ENCODE measurements at regions not wholly inside any gene's neighbourhood (a gene's known extent, or its start where the extent isn't known, plus 50 kb on each side); places are given as distances from the start of the nearest gene placed in this dataset.

DNA sequence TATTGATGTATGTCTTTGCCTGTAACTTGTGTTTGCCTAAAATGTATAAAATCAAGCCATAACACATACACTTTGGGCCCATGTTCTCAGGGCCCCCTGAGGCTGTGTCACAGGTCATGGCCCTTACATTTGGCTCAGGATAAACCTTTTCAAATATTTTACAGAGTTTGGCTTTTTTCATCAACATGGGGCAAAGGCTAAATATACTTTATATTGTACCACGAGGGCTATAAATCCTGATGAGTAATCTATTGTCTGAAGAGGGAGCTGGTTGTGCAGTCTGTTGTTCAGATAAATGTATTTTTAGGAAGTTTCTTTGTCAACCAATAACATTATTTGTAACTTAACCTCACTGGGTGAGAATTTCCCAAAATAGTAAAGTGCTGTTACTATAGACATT, 404.6 kb upstream of the DDI1 start:
- TF ChIP-seq POLR2A (IDR thresholded peaks at IDR 0.05; ENCODE audit: low read depth, low read length) (no peak), POLR2AphosphoS5 (IDR thresholded peaks at IDR 0.05; ENCODE audit: low read depth, low read length) (no peak)

Measured in GM12892 (cell line).